Endothelial cell of umbilical vein (primary cell): ENCODE measurements at regions not wholly inside any gene's neighbourhood (a gene's known extent, or its start where the extent isn't known, plus 50 kb on each side); places are given as distances from the start of the nearest gene placed in this dataset.

ENCODE experiments used
- BruUV-seq: library from RNA; stranded (reverse); fragments of 400-500 nt; replicated peaks from 2 replicates; lab custom pipeline; 2021; lab: Mats Ljungman, UMichigan
- CTCF ChIA-PET: fragments of 300-600, 350-600 bp; sonication (Branson Sonifier 250); formaldehyde crosslinking; loops from one replicate; lab custom pipeline; 2021; ENCODE audit warnings: antibody characterized with exemption, inconsistent platforms; lab: Charles Lee
- POLR2A ChIA-PET: fragments of 300-600, 350-600 bp; sonication (Branson Sonifier 250); formaldehyde crosslinking; loops from one replicate; lab custom pipeline; 2021; ENCODE audit warnings: antibody characterized with exemption, inconsistent platforms; lab: Charles Lee
- DNase-seq: peaks from one replicate; pipeline ENCODE4 v3.0.0-alpha.2; 2011; ENCODE audit warnings: low read depth, low spot score
- FAIRE-seq: peaks from 2 replicates; lab custom pipeline; 2011; peaks lifted over from hg19 to GRCh38; lab: Jason Lieb, UNC
- H2AFZ ChIP-seq: 2 replicates; pipeline ENCODE4 v1.6.0; 2012; ENCODE audit warnings: low read depth, low read length, control low read depth, inconsistent platforms
- H3K27ac ChIP-seq: 2 replicates; pipeline ENCODE4 v1.5.1; 2011; ENCODE audit warnings: low read depth, mild to moderate bottlenecking, control low read depth, low read length, moderate library complexity; ENCODE audit not compliant: insufficient read depth
- H3K27me3 ChIP-seq, 2 experiments: 2 replicates each; pipeline versions ENCODE4 v1.6.0 to v1.6.1; 2011; ENCODE audit warnings: low read length in 2 of 2, mixed read lengths in 1 of 2; ENCODE audit not compliant: control insufficient read depth in 2 of 2, insufficient read depth in 2 of 2
- H3K36me3 ChIP-seq, 2 experiments: 2 replicates in 1 of 2; 3 replicates in 1 of 2; pipeline ENCODE4 v1.5.1; 2011; ENCODE audit warnings: low read length in 2 of 2, mild to moderate bottlenecking in 1 of 2, moderate library complexity in 1 of 2; ENCODE audit not compliant: control insufficient read depth in 2 of 2, insufficient read depth in 2 of 2; ENCODE audit errors: extremely low read depth in 1 of 2
- H3K4me1 ChIP-seq: 3 replicates; pipeline ENCODE4 v1.5.1; 2011; ENCODE audit warnings: mild to moderate bottlenecking, low read length; ENCODE audit not compliant: control insufficient read depth, insufficient read depth; ENCODE audit errors: extremely low read depth
- H3K4me2 ChIP-seq: 2 replicates; pipeline ENCODE4 v1.6.1; 2011; ENCODE audit warnings: low read length, control low read depth, mixed read lengths; ENCODE audit not compliant: insufficient read depth
- H3K4me3 ChIP-seq, 3 experiments: fragments of 200-600 bp in 1 of 3; sonication (generic), shearing (Covaris generic) in 1 of 3; replicated peaks in 1 of 3; 2 replicates each; pipeline ENCODE4 v1.5.1; 2011 to 2016; ENCODE audit warnings: control low read depth in 3 of 3, low read length in 3 of 3, mild to moderate bottlenecking in 2 of 3, inconsistent platforms in 1 of 3, low read depth in 1 of 3, moderate library complexity in 1 of 3; ENCODE audit not compliant: insufficient read depth in 1 of 3
- H3K79me2 ChIP-seq: 2 replicates; pipeline ENCODE4 v1.6.0; 2012; ENCODE audit warnings: low read length, inconsistent platforms; ENCODE audit not compliant: control insufficient read depth, insufficient read depth
- H3K9ac ChIP-seq: replicated peaks from 2 replicates; pipeline ENCODE3; 2011; ENCODE audit warnings: low read length, control low read depth; ENCODE audit not compliant: insufficient read depth; ENCODE audit errors: extremely low read depth
- H3K9me1 ChIP-seq: replicated peaks from 3 replicates; pipeline ENCODE4 v1.6.0; 2011; ENCODE audit warnings: mild to moderate bottlenecking, low read length; ENCODE audit not compliant: control insufficient read depth, insufficient read depth; ENCODE audit errors: extremely low read depth
- H3K9me3 ChIP-seq: replicated peaks from 2 replicates; pipeline ENCODE4 v1.5.1; 2012; ENCODE audit warnings: low read length, inconsistent platforms; ENCODE audit not compliant: control insufficient read depth, insufficient read depth
- H4K20me1 ChIP-seq: replicated peaks from 2 replicates; pipeline ENCODE3; 2011; ENCODE audit warnings: mild to moderate bottlenecking, low read length; ENCODE audit not compliant: control insufficient read depth, insufficient read depth; ENCODE audit errors: extremely low read depth
- CTCF ChIP-seq, 2 donors: IDR thresholded peaks; 1 replicate in 1 of 2; 2 replicates in 1 of 2; pipeline ENCODE4 v1.5.1; 2011; ENCODE audit warnings: low read length in 2 of 2, mild to moderate bottlenecking in 2 of 2, moderate library complexity in 2 of 2, control low read depth in 1 of 2, inconsistent platforms in 1 of 2, low read depth in 1 of 2; ENCODE audit not compliant: insufficient read depth in 1 of 2; ENCODE audit errors: extremely low read depth in 1 of 2
- EZH2 ChIP-seq: IDR thresholded peaks from 2 replicates; pipeline ENCODE4 v1.6.1; 2012; ENCODE audit warnings: borderline replicate concordance, low read depth, mild to moderate bottlenecking, moderate library complexity, low read length, inconsistent platforms; ENCODE audit not compliant: severe bottlenecking
- FOS ChIP-seq: IDR thresholded peaks from 2 replicates; pipeline ENCODE4 v1.6.1; 2011; ENCODE audit warnings: mild to moderate bottlenecking, low read length, moderate library complexity, borderline replicate concordance; ENCODE audit not compliant: insufficient read depth
- GATA2 ChIP-seq: IDR thresholded peaks from 2 replicates; pipeline ENCODE4 v1.7.0; 2011; ENCODE audit warnings: low read depth, mild to moderate bottlenecking, moderate library complexity, mixed read lengths, low read length; ENCODE audit not compliant: insufficient read length, insufficient read depth
- JUN ChIP-seq: IDR thresholded peaks from 2 replicates; pipeline ENCODE4 v1.6.1; 2011; ENCODE audit warnings: borderline replicate concordance, low read depth; ENCODE audit not compliant: insufficient read length, insufficient read depth
- MAX ChIP-seq: IDR thresholded peaks from 2 replicates; pipeline ENCODE4 v1.6.1; 2011; ENCODE audit not compliant: insufficient read depth, insufficient read length
- MYC ChIP-seq: IDR thresholded peaks from one replicate; pipeline ENCODE4 v1.6.1; 2011; ENCODE audit warnings: mild to moderate bottlenecking, low read depth, low read length
- POLR2A ChIP-seq: IDR thresholded peaks from 2 replicates; pipeline ENCODE4 v1.6.1; 2012; ENCODE audit warnings: low read depth, mild to moderate bottlenecking, control low read depth, low read length
- POLR2AphosphoS5 ChIP-seq: IDR thresholded peaks from 2 replicates; pipeline ENCODE4 v1.6.1; 2012; ENCODE audit warnings: low read depth, mild to moderate bottlenecking, control low read depth, low read length, moderate library complexity; ENCODE audit not compliant: insufficient read depth
- dilution Hi-C: fragments of 300-500 bp; cut with MboI; formaldehyde crosslinking; loops from one replicate; pipeline ENCODE4 v1.15.0; 2019; ENCODE audit warnings: low sequenced_read_pairs; ENCODE audit not compliant: extremely low pct_ligation_motif_present
- intact Hi-C: fragments of 100-400 bp; cut with micrococcal nuclease; formaldehyde crosslinking; loops from one replicate; pipeline ENCODE4 v1.10.0; 2022

- ChIA-PET CTCF (interaction anchor here (1.2 to 7.6 kb wide), 5 partner anchors 190 to 680 kb away, joined by 3 to 158 read pairs (median 39); no protein-coding TSS in a partner anchor), POLR2A (no interaction called here)
- Histone ChIP-seq H3K4me3 (no peak overlapping the region), H3K27ac (no peak overlapping the region), H3K4me1 (no peaks in the 10 kb centered on the region), H3K9ac (no peak overlapping the region), H2AFZ (no peak overlapping the region), H3K4me2 (no peak overlapping the region), H3K9me3 (no peaks in the 10 kb centered on the region), H4K20me1 (no peaks in the 10 kb centered on the region), H3K9me1 (no peaks in the 10 kb centered on the region), H3K79me2 (no peaks in the 10 kb centered on the region), H3K27me3 (no peaks in the 10 kb centered on the region), H3K36me3 (no peaks in the 10 kb centered on the region)
- DNase-seq (no peak), FAIRE-seq (no peak)
- dilution Hi-C loops (no loop called here), intact Hi-C loops (no loop called here)
- TF ChIP-seq MYC (no peak), GATA2 (no peak), JUN (no peak), POLR2A (no peak), EZH2 (no peak), CTCF (IDR thresholded peaks at IDR 0.05; ENCODE audit: extremely low read depth in 1 of 2, insufficient read depth in 1 of 2, low read depth in 1 of 2, low read length in 2 of 2) (no peak), FOS (no peak), POLR2AphosphoS5 (no peak), MAX (no peak)
- no TSS peak for BruUV-seq
These were observed 221.6 kb downstream of the CYP26B1 start for GRCh38 chr2:71926089-71926447.
